Ovary (tissue), 3 donors: ENCODE measurements at regions not wholly inside any gene's neighbourhood (a gene's known extent, or its start where the extent isn't known, plus 50 kb on each side); places are given as distances from the start of the nearest gene placed in this dataset.

Experiments
- CTCF ChIP-seq, 3 donors: fragments of 450-650 bp in 2 of 3; fragments of 200-600 bp in 1 of 3; IDR thresholded peaks; one replicate each; pipeline versions ENCODE4 v1.5.1 to v1.8.0; 2016 to 2022; ENCODE audit warnings: antibody characterized with exemption in 3 of 3, mild to moderate bottlenecking in 1 of 3
- EP300 ChIP-seq: sonication (generic); formaldehyde crosslinking; IDR thresholded peaks from one replicate; pipeline ENCODE4 v1.6.1; 2017; ENCODE audit warnings: antibody characterized with exemption
- donor health status: DM: no; HTN: no; CAD: no.

GRCh38 chr3:116939091-116939490, 229.5 kb downstream of the TUSC7 start:
- TF ChIP-seq CTCF (IDR thresholded peaks at IDR 0.05): no peak
- TF ChIP-seq EP300: no peak
